ENCODE measurements at regions not wholly inside any gene's neighbourhood (a gene's known extent, or its start where the extent isn't known, plus 50 kb on each side); places are given as distances from the start of the nearest gene placed in this dataset.

DNA sequence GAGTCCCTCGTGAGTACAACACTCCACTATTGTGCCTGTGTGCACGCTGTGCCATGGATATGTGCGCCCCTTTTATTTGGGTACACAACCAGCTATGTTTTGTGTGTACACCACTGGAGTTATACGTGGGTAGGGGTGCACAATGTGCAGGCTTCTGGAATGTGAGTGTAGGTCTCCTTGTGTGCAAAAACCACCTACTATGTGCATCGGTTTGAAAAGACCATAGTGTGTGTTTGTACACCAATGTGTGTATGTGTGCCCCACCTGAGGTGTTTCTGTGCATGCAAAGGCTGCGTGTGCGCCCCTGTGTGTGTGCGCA, 86.4 kb upstream of the ALDH1L1 start:
- CTCF ChIA-PET: interaction anchor here (0.8 to 3.3 kb wide), 6 partner anchors 20 to 134 kb away, joined by 3 to 14 read pairs (median 6); no protein-coding TSS in a partner anchor
- peaks cover 10% of the 10 kb centered on the region for H3K27me3 Mint-ChIP-seq (ENCODE audit: low read depth)
- TF ChIP-seq, protein P1, sequence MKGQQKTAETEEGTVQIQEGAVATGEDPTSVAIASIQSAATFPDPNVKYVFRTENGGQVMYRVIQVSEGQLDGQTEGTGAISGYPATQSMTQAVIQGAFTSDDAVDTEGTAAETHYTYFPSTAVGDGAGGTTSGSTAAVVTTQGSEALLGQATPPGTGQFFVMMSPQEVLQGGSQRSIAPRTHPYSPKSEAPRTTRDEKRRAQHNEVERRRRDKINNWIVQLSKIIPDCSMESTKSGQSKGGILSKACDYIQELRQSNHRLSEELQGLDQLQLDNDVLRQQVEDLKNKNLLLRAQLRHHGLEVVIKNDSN (CRISPR knock-in tag; IDR thresholded peaks at IDR 0.05): 0 out of 2 replicates have a peak, but pooled peaks have one; percentile 12
- TF ChIP-seq, protein P2, sequence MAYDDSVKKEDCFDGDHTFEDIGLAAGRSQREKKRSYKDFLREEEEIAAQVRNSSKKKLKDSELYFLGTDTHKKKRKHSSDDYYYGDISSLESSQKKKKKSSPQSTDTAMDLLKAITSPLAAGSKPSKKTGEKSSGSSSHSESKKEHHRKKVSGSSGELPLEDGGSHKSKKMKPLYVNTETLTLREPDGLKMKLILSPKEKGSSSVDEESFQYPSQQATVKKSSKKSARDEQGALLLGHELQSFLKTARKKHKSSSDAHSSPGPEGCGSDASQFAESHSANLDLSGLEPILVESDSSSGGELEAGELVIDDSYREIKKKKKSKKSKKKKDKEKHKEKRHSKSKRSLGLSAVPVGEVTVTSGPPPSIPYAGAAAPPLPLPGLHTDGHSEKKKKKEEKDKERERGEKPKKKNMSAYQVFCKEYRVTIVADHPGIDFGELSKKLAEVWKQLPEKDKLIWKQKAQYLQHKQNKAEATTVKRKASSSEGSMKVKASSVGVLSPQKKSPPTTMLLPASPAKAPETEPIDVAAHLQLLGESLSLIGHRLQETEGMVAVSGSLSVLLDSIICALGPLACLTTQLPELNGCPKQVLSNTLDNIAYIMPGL (CRISPR knock-in tag; IDR thresholded peaks at IDR 0.05): no peak
- peak overlapping the region; percentile 72 for H3K4me3 Mint-ChIP-seq
- POLR2A ChIA-PET: interaction anchor here (2.4 kb wide), 1 partner anchor 91 kb away, joined by 9 read pairs; the partner anchor contains the start of gene KLF15
- peaks cover 43% of the 10 kb centered on the region for H3K4me1 Mint-ChIP-seq
- peaks cover 9% of the 10 kb centered on the region for H3K36me3 Mint-ChIP-seq
- no peak for DNase-seq (ENCODE audit: low spot score)
- no peak overlapping the region for H3K27ac Mint-ChIP-seq
- no peak for ATAC-seq
- H3K9me3 Mint-ChIP-seq: peaks cover 13% of the 10 kb centered on the region

DNA sequence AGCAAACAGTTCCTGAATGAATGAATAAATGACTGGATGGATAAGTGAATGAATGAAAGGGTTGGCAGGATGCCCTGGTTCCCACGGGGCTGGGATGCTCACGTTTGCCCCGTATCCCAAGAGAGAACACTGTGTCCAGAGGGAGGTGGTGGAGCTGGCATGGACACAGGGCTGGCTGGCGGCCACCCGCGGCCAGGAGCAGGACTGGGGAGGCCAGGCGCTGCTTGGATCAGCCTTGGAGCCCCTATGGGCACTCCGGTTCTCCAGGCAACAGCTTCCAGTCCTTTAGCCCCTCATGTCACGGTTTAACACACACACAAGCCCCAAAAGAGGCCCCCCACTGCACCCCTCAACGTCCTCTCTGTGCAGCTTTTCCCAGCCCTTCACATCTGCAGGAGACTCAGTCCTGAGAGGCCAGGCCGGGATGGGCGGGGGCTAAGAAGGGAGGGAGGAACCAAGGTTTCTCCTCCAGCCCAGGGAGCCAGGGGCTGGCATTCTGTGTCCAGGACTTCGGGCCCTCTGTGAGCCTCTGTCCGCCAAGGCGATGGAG, 86.0 kb upstream of the ALDH1L1 start:
- ATAC-seq: peak; percentile 37
- TF ChIP-seq KAT7 (CRISPR knock-in tag; IDR thresholded peaks at IDR 0.05; ENCODE audit: borderline replicate concordance): no peak
- TF ChIP-seq, protein P1 (CRISPR knock-in tag; IDR thresholded peaks at IDR 0.05): 0 out of 2 replicates have a peak, but pooled peaks have one; percentile 15
- DNase-seq (ENCODE audit: low spot score): peak; percentile 47
- CTCF ChIA-PET: interaction anchor here (0.8 to 3.3 kb wide), 6 partner anchors 21 to 134 kb away, joined by 3 to 14 read pairs (median 6); no protein-coding TSS in a partner anchor
- POLR2A ChIA-PET: interaction anchor here (0.7 to 2.4 kb wide), 2 partner anchors 91 to 142 kb away, joined by 3 to 9 read pairs; partner anchors contain the start of gene KLF15
- Mint-ChIP-seq H3K4me3 (peak overlapping the region; percentile 72), H3K27me3 (ENCODE audit: low read depth) (peaks cover 10% of the 10 kb centered on the region), H3K9me3 (peaks cover 16% of the 10 kb centered on the region), H3K36me3 (peaks cover 10% of the 10 kb centered on the region), H3K4me1 (peaks cover 46% of the 10 kb centered on the region), H3K27ac (0 out of 2 replicates have a peak overlapping the region, but pooled peaks have one; percentile 45)

DNA sequence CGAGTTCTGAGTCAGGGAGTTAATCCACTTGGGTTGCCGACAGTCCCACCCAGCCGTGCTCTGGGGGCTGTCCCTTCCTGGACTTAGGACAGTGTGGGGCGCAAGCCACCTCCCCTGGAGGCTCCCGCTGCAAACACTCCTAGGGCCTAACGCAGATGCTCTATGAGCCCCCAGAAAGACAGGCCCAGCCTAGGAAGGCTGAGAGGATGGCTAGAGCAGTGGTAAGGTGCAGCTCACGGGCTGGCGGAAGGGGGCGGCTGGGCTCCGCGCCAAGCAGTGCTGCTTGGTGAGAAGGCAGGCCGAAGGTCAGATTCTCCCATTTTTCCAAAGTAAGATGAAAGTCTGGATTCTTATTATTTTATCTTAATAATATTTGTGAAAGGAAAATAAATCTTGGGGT, 84.6 kb upstream of the ALDH1L1 start:
- Mint-ChIP-seq H3K27ac (no peak overlapping the region), H3K27me3 (ENCODE audit: low read depth) (peaks cover 10% of the 10 kb centered on the region), H3K4me3 (no peak overlapping the region), H3K4me1 (peaks cover 53% of the 10 kb centered on the region), H3K9me3 (peaks cover 16% of the 10 kb centered on the region), H3K36me3 (peaks cover 10% of the 10 kb centered on the region)
- TF ChIP-seq, protein P3, sequence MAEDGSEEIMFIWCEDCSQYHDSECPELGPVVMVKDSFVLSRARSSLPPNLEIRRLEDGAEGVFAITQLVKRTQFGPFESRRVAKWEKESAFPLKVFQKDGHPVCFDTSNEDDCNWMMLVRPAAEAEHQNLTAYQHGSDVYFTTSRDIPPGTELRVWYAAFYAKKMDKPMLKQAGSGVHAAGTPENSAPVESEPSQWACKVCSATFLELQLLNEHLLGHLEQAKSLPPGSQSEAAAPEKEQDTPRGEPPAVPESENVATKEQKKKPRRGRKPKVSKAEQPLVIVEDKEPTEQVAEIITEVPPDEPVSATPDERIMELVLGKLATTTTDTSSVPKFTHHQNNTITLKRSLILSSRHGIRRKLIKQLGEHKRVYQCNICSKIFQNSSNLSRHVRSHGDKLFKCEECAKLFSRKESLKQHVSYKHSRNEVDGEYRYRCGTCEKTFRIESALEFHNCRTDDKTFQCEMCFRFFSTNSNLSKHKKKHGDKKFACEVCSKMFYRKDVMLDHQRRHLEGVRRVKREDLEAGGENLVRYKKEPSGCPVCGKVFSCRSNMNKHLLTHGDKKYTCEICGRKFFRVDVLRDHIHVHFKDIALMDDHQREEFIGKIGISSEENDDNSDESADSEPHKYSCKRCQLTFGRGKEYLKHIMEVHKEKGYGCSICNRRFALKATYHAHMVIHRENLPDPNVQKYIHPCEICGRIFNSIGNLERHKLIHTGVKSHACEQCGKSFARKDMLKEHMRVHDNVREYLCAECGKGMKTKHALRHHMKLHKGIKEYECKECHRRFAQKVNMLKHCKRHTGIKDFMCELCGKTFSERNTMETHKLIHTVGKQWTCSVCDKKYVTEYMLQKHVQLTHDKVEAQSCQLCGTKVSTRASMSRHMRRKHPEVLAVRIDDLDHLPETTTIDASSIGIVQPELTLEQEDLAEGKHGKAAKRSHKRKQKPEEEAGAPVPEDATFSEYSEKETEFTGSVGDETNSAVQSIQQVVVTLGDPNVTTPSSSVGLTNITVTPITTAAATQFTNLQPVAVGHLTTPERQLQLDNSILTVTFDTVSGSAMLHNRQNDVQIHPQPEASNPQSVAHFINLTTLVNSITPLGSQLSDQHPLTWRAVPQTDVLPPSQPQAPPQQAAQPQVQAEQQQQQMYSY (CRISPR knock-in tag; IDR thresholded peaks at IDR 0.05): no peak
- POLR2A ChIA-PET: interaction anchor here (0.7 kb wide), 1 partner anchor 22 kb away, joined by 6 read pairs; no protein-coding TSS in a partner anchor
- DNase-seq (ENCODE audit: low spot score) (no peak), ATAC-seq (peak; percentile 22)
- CTCF ChIA-PET: interaction anchor here (0.5 to 3.3 kb wide), 4 partner anchors 22 to 106 kb away, joined by 3 to 14 read pairs (median 3); no protein-coding TSS in a partner anchor

DNA sequence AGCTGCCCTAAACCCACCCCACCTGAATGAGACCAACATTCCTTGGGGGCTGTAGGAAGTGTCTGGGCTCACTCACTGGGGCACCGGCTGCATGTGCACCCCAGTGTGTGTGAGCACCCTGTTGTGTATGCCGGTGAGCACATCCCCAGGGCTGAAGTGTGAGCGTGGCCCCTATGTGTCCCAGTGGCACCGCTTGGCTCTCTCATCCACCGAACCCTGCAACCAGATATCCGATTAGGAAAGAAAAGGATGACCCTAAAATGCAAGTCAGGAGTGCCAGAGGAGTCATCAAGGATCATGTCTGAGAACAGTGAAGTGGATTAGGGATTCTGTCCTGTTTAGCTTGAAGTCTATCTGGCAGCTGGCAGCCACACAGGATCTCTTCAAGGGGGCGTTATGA, 84.0 kb upstream of the ALDH1L1 start:
- ChIA-PET CTCF (interaction anchor here (0.5 to 1.2 kb wide), 3 partner anchors 23 to 107 kb away, joined by 3 read pairs; no protein-coding TSS in a partner anchor), POLR2A (no interaction called here)
- Mint-ChIP-seq H3K36me3 (peaks cover 10% of the 10 kb centered on the region), H3K27ac (no peak overlapping the region), H3K4me3 (no peak overlapping the region), H3K27me3 (ENCODE audit: low read depth) (peaks cover 10% of the 10 kb centered on the region), H3K4me1 (peaks cover 51% of the 10 kb centered on the region), H3K9me3 (peaks cover 16% of the 10 kb centered on the region)
- DNase-seq (ENCODE audit: low spot score) (no peak), ATAC-seq (no peak)
- no peak for TF ChIP-seq MXD4 (CRISPR knock-in tag; IDR thresholded peaks at IDR 0.05; ENCODE audit: borderline replicate concordance)
- TF ChIP-seq, protein P4, sequence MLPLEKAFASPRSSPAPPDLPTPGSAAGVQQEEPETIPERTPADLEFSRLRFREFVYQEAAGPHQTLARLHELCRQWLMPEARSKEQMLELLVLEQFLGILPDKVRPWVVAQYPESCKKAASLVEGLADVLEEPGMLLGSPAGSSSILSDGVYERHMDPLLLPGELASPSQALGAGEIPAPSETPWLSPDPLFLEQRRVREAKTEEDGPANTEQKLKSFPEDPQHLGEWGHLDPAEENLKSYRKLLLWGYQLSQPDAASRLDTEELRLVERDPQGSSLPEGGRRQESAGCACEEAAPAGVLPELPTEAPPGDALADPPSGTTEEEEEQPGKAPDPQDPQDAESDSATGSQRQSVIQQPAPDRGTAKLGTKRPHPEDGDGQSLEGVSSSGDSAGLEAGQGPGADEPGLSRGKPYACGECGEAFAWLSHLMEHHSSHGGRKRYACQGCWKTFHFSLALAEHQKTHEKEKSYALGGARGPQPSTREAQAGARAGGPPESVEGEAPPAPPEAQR (CRISPR knock-in tag; IDR thresholded peaks at IDR 0.05): no peak
- TF ChIP-seq IRF2 (CRISPR knock-in tag; IDR thresholded peaks at IDR 0.05; ENCODE audit: borderline replicate concordance, low read depth): no peak
- no peak for TF ChIP-seq SOX15 (CRISPR knock-in tag; IDR thresholded peaks at IDR 0.05)
- TF ChIP-seq, protein P5, sequence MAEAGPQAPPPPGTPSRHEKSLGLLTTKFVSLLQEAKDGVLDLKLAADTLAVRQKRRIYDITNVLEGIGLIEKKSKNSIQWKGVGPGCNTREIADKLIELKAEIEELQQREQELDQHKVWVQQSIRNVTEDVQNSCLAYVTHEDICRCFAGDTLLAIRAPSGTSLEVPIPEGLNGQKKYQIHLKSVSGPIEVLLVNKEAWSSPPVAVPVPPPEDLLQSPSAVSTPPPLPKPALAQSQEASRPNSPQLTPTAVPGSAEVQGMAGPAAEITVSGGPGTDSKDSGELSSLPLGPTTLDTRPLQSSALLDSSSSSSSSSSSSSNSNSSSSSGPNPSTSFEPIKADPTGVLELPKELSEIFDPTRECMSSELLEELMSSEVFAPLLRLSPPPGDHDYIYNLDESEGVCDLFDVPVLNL (CRISPR knock-in tag; IDR thresholded peaks at IDR 0.05; ENCODE audit: borderline replicate concordance, low read depth): no peak
- TF ChIP-seq NFE2L1 (CRISPR knock-in tag; IDR thresholded peaks at IDR 0.05): no peak
- no peak for TF ChIP-seq ZNF396 (CRISPR knock-in tag; IDR thresholded peaks at IDR 0.05; ENCODE audit: borderline replicate concordance)
- TF ChIP-seq, protein P2 (CRISPR knock-in tag; IDR thresholded peaks at IDR 0.05): no peak
- no peak for TF ChIP-seq ZNF416 (CRISPR knock-in tag; IDR thresholded peaks at IDR 0.05)
- TF ChIP-seq, protein P6, sequence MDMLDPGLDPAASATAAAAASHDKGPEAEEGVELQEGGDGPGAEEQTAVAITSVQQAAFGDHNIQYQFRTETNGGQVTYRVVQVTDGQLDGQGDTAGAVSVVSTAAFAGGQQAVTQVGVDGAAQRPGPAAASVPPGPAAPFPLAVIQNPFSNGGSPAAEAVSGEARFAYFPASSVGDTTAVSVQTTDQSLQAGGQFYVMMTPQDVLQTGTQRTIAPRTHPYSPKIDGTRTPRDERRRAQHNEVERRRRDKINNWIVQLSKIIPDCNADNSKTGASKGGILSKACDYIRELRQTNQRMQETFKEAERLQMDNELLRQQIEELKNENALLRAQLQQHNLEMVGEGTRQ (CRISPR knock-in tag; IDR thresholded peaks at IDR 0.05): no peak
